RWPE1 (cell line): ENCODE measurements at regions not wholly inside any gene's neighbourhood (a gene's known extent, or its start where the extent isn't known, plus 50 kb on each side); places are given as distances from the start of the nearest gene placed in this dataset.

ENCODE experiments used
- CTCF ChIA-PET: fragments of 350-600 bp; sonication (Branson Sonifier 250); formaldehyde crosslinking; extraction: SDS; loops from one replicate; lab custom pipeline; 2021; lab: Yijun Ruan, JAX
- POLR2A ChIA-PET: fragments of 400-600 bp; formaldehyde crosslinking; extraction: SDS; loops from one replicate; lab custom pipeline; 2020; ENCODE audit warnings: antibody characterized with exemption; ENCODE audit not compliant: low non-redundant PET; lab: Yijun Ruan, JAX
- DNase-seq: peaks from one replicate; pipeline ENCODE4 v3.0.0; 2012; ENCODE audit warnings: low spot score
- H3K27ac ChIP-seq: fragments of 450-650 bp; 2 replicates; pipeline ENCODE4 v1.5.1; 2017
- CTCF ChIP-seq: fragments of 450-650 bp; conservative IDR thresholded peaks from 2 replicates; pipeline ENCODE4 v1.5.1; 2017; ENCODE audit warnings: low read depth, mild to moderate bottlenecking

DNA sequence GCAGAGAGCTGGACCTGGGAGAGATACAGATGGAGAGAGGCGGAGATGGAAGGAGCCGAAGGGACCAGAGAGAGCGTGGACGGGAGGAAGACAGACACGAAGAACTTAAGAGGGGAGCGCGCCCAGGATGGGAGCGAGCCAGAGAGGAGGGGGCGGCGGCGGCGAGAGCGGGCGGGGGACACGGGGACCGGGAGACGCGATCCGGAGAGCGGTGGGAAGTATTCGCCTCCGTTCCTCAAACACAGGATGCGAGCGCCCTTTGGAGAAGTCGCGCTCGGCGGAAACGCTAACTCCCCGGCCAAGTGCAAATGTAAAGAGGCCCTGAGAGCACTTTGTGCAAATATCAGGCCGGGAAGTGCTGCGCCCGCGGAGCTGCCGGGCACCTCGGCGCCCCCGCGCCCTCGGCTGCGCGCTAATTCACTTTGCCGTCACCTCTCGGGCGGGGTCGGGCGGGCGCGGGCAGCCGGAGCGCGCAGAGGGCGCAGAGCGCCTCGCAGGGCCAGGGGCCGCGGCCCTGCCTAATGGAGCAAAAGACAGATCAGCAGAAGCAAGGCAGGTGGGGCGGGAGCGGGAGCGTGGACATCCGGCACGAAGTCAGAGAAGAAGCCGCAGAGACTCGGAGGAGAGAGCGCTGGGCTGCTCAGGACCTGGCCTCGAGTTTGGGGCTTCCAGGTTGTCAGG, 281.2 kb downstream of the RRAGC start:
- ChIA-PET CTCF (interaction anchor here (0.6 kb wide), 1 partner anchor 269 kb away, joined by 3 read pairs; no protein-coding TSS in a partner anchor), POLR2A (no interaction called here)
- H3K27ac ChIP-seq = no peak overlapping the region
- no peak for DNase-seq
- TF ChIP-seq CTCF = no peak

- DNase-seq = no peak
- CTCF ChIA-PET = no interaction called here
- no peak for TF ChIP-seq CTCF
- H3K27ac ChIP-seq = no peak overlapping the region
- POLR2A ChIA-PET = no interaction called here
Measured at GRCh38 chr1:38577937-38578270, 281.7 kb downstream of the RRAGC start.

GRCh38 chr1:38577385-38577784, 282.2 kb downstream of the RRAGC start:
- POLR2A ChIA-PET = no interaction called here
- CTCF ChIA-PET = interaction anchor here (0.7 kb wide), 1 partner anchor 804 kb away, joined by 3 read pairs; no protein-coding TSS in a partner anchor
- H3K27ac ChIP-seq = no peak overlapping the region
- TF ChIP-seq CTCF = no peak
- no peak for DNase-seq

DNA sequence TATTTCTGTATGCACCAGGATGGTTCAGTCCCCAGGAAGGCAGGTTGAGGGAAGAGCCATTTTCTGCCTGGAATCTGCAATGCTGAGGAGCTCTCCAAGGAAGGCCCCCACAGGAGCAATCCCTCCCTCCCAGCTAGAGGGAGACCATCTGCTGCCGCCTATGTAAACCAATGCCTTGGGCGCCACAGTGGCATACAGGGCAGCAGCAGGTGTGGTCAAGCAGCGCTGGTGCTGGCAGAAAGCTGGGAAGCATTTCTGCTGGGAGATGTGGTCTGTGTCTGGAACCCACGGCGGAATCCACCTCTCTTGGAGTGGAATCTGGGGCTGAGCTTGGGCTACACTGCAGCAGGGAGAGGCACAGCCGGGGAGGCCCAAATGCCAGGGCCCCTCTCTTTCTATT, 283.3 kb downstream of the RRAGC start:
- TF ChIP-seq CTCF = no peak
- CTCF ChIA-PET = interaction anchor here (0.5 to 0.6 kb wide), 2 partner anchors 8 to 475 kb away, joined by 4 read pairs; no protein-coding TSS in a partner anchor
- no peak overlapping the region for H3K27ac ChIP-seq
- DNase-seq = no peak
- POLR2A ChIA-PET = no interaction called here

- ChIA-PET POLR2A (no interaction called here), CTCF (interaction anchor here (0.7 kb wide), 1 partner anchor 46 kb away, joined by 4 read pairs; no protein-coding TSS in a partner anchor)
- DNase-seq = no peak
- TF ChIP-seq CTCF = no peak
- H3K27ac ChIP-seq = peak overlapping the region; percentile 2; the same call in 1 of the 2 replicates
Measured at GRCh38 chr1:38571726-38572125, 287.8 kb downstream of the RRAGC start.

GRCh38 chr1:38570657-38570975, 289.0 kb downstream of the RRAGC start:
- no peak for DNase-seq
- TF ChIP-seq CTCF = no peak
- no peak overlapping the region for H3K27ac ChIP-seq
- POLR2A ChIA-PET = no interaction called here
- CTCF ChIA-PET = interaction anchor here (0.6 to 0.7 kb wide), 2 partner anchors 130 to 1995 kb away, joined by 3 to 4 read pairs; no protein-coding TSS in a partner anchor
